Ectodermal cell (in vitro differentiated cells): ENCODE measurements at regions not wholly inside any gene's neighbourhood (a gene's known extent, or its start where the extent isn't known, plus 50 kb on each side); places are given as distances from the start of the nearest gene placed in this dataset.

Experiments used
- H3K27ac ChIP-seq: 2 replicates; pipeline ENCODE4 v1.7.0; 2013; ENCODE audit warnings: mild to moderate bottlenecking, low read depth, low read length; ENCODE audit not compliant: insufficient read depth, poor library complexity, severe bottlenecking
- H3K27me3 ChIP-seq: 2 replicates; pipeline ENCODE4 v1.7.0; 2013; ENCODE audit warnings: mild to moderate bottlenecking, low read length; ENCODE audit not compliant: insufficient read depth, control insufficient read depth, poor library complexity, severe bottlenecking
- H3K36me3 ChIP-seq: one replicate; pipeline ENCODE4 v1.7.0; 2013; ENCODE audit warnings: low read length; ENCODE audit not compliant: control insufficient read depth, insufficient read depth
- H3K4me1 ChIP-seq: one replicate; pipeline ENCODE4 v1.7.0; 2013; ENCODE audit warnings: low read length; ENCODE audit not compliant: control insufficient read depth, insufficient read depth
- H3K4me3 ChIP-seq: 2 replicates; pipeline ENCODE4 v1.7.0; 2013; ENCODE audit warnings: low read depth, low read length, control low read depth; ENCODE audit not compliant: insufficient read depth
- H3K9me3 ChIP-seq: 2 replicates; pipeline ENCODE4 v1.7.0; 2013; ENCODE audit warnings: mild to moderate bottlenecking, low read length, moderate library complexity; ENCODE audit not compliant: control insufficient read depth
- WGBS, 2 experiments: methylation state at CpG; one replicate each; pipeline ENCODE4 v1.1.7; 2013; ENCODE audit warnings: missing lambda C conversion rate in 2 of 2; 5-methylcytosine and 5-hydroxymethylcytosine counted together

DNA sequence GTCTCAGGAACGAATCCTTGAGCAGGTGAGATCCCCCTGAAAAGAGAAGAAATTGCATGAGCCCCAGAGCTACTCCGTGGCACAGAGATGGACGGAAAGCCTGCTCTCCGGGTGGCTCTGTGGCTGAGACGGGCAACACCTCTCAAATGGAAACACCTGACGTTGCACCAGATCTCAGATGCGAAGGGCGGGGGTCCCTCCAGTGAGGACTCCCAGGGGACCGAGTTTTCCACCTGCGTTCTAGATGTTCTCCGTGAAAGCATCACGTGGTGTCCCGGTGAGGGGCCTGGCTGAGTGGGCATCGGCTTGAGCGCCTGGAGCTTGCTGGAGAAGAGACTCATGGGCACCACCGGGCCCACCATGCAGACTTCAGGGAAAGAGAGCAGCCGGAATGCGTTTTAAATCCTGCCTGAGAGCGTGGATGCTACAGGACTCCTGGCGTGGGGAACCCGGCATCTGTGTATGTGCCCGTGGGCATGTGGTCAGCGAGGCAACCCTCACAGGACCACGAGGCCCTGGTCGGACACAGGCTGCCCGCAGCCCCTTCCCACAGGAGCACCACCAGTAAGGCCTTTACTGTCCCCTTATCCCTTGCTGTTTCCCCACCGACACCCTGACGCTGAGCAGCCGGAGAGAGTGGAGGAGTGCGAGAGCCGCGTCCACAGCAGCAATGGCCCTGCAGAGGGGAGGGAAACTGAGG is 378.4 kb upstream of the IRX4 start:
- H3K27me3 ChIP-seq: no peaks in the 10 kb centered on the region
- H3K4me3 ChIP-seq: no peak overlapping the region
- H3K36me3 ChIP-seq: no peaks in the 10 kb centered on the region
- no peaks in the 10 kb centered on the region for H3K9me3 ChIP-seq
- no peaks in the 10 kb centered on the region for H3K4me1 ChIP-seq
- WGBS, 2 experiments: 93 to 94% methylated on average over 32 of the region's 32 CpGs
- H3K27ac ChIP-seq: no peak overlapping the region

GRCh38 chr5:2260211-2261003 is 377.7 kb upstream of the IRX4 start:
- no peaks in the 10 kb centered on the region for H3K4me1 ChIP-seq
- no peak overlapping the region for H3K27ac ChIP-seq
- no peaks in the 10 kb centered on the region for H3K27me3 ChIP-seq
- H3K36me3 ChIP-seq: no peaks in the 10 kb centered on the region
- no peaks in the 10 kb centered on the region for H3K9me3 ChIP-seq
- WGBS, 2 experiments: 89 to 90% methylated on average over 23 of the region's 23 CpGs
- H3K4me3 ChIP-seq: no peak overlapping the region

- no peak overlapping the region for H3K27ac ChIP-seq
- H3K36me3 ChIP-seq: no peaks in the 10 kb centered on the region
- no peaks in the 10 kb centered on the region for H3K9me3 ChIP-seq
- 85 to 91% methylated on average over 7 of the region's 7 CpGs for WGBS, 2 experiments
- H3K4me3 ChIP-seq: no peak overlapping the region
- no peaks in the 10 kb centered on the region for H3K27me3 ChIP-seq
- peaks cover 7% of the 10 kb centered on the region for H3K4me1 ChIP-seq
Observed at GRCh38 chr5:2259494-2260107, 376.9 kb upstream of the IRX4 start.

- peaks cover 9% of the 10 kb centered on the region for H3K4me1 ChIP-seq
Observed at GRCh38 chr5:2258861-2259260, 376.1 kb upstream of the IRX4 start.

GRCh38 chr5:2257326-2258244 is 374.9 kb upstream of the IRX4 start:
- no peaks in the 10 kb centered on the region for H3K9me3 ChIP-seq
- no peaks in the 10 kb centered on the region for H3K27me3 ChIP-seq
- H3K36me3 ChIP-seq: no peaks in the 10 kb centered on the region
- no peak overlapping the region for H3K27ac ChIP-seq
- no peak overlapping the region for H3K4me3 ChIP-seq
- 92 to 94% methylated on average over 20 of the region's 20 CpGs for WGBS, 2 experiments
- H3K4me1 ChIP-seq: peaks cover 9% of the 10 kb centered on the region

More at GRCh38 chr5:2258861-2259260, 376.1 kb upstream of the IRX4 start:
- Histone ChIP-seq H3K36me3 (no peaks in the 10 kb centered on the region), H3K27ac (no peak overlapping the region), H3K9me3 (no peaks in the 10 kb centered on the region), H3K27me3 (no peaks in the 10 kb centered on the region), H3K4me3 (no peak overlapping the region)
- WGBS, 2 experiments: 89 to 90% methylated on average over 8 of the region's 8 CpGs

- Histone ChIP-seq H3K36me3 (no peaks in the 10 kb centered on the region), H3K9me3 (no peaks in the 10 kb centered on the region), H3K4me1 (peaks cover 9% of the 10 kb centered on the region), H3K27me3 (no peaks in the 10 kb centered on the region), H3K27ac (no peak overlapping the region), H3K4me3 (no peak overlapping the region)
- WGBS, 2 experiments: 85 to 86% methylated on average over 15 of the region's 15 CpGs
Observed at GRCh38 chr5:2256691-2257280, 374.1 kb upstream of the IRX4 start.

DNA sequence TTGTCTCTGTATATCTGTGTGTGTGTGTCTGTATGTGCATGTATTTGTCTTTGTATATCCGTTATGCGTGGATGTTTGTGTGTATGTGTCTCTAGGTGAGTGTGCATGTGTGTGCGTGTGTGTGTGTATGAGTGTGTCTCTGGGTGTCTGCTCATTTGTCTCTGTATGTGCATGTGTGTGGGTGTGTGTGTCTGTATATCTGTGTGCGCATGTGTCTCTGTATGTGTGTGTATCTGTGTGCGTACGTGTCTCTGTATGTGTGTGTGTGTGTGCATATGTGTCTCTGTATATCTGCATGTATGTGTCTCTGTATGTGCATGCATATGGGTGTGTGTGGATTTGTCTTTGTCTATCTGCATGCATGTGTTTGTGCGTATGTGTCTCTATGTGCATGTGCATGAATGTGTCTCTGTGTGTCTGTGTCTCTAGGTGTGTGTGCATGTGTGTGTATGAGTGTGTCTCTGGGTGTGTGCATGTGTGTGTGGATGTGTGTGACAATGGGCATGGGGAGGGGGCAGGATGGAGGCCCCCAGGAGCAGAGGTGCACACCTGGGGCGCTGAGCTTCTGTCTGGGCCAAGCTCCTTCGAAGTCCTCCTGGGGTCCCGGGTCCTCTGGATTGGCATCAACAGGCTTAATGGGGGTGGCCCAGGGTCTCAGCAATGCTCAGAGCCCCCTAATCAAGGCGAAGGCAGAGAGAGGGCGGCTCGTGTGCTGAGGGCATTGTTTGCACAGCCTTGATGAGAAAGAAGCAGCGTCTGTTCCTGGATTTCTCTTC is 373.4 kb upstream of the IRX4 start:
- 90% methylated on average over 14 of the region's 14 CpGs for WGBS, 2 experiments

DNA sequence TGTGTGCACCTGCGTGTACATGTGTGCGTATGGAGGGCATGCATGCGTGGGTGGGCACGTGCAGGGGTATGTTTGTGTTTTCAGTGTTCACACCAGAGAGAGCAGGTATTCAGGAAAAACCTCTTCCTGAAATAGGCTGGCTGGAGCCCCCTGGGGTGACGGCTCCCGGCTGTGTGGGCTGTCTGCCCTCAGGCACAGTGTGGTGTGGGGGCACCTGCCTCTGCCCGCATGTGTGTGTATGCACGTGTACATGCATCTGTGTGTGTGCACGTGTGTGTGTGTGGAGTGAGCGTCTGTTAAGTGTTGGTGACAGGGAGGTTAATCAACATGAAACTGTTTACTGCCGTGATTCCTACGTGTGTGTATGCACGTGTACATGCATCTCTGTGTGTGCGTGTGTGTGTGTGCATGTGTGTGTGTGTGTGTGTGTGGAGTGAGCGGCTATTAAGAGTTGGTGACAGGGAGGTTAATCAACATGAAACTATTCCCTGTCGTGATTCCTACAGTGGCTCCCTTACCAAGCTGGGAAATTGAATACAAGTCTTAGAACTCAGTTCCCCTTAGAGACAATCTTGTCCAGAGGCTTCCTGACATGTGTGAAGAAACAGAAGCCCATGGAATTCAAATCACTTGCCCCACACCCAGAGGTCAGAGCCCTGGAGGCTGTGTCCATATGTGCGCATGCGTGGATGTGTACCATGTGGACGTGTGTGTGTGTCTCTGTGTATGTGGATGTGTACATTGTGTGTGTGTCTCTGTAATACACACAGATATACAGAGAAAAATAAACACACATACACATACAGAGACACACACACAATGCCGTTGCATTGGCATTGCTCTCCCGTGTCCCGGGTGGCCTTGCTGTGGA is 372.4 kb upstream of the IRX4 start:
- Histone ChIP-seq H3K9me3 (no peaks in the 10 kb centered on the region), H3K4me1 (peaks cover 9% of the 10 kb centered on the region), H3K27me3 (no peaks in the 10 kb centered on the region), H3K36me3 (no peaks in the 10 kb centered on the region), H3K27ac (peak overlapping the region; percentile 8), H3K4me3 (no peak overlapping the region)
- WGBS, 2 experiments: 91% methylated on average over 22 of the region's 22 CpGs

More for the DNA sequence above, 373.4 kb upstream of the IRX4 start:
- Histone ChIP-seq H3K9me3 (no peaks in the 10 kb centered on the region), H3K36me3 (no peaks in the 10 kb centered on the region), H3K27ac (no peak overlapping the region), H3K4me1 (peaks cover 9% of the 10 kb centered on the region), H3K4me3 (no peak overlapping the region), H3K27me3 (no peaks in the 10 kb centered on the region)
